ENCODE measurements at regions not wholly inside any gene's neighbourhood (a gene's known extent, or its start where the extent isn't known, plus 50 kb on each side); places are given as distances from the start of the nearest gene placed in this dataset.

GRCh38 chr13:90107661-90108060 lies 1239.8 kb upstream of the MIR17HG start:
- no peak overlapping the region for H2BK15ac ChIP-seq (ENCODE audit: low read depth, low read length)
- no peak overlapping the region for H2AFZ ChIP-seq (replicated peaks; ENCODE audit: low read length, poor library complexity)
- no peak overlapping the region for H3K23ac ChIP-seq (ENCODE audit: low read depth, low read length)
- no peak for DNase-seq
- no peak overlapping the region for H3K18ac ChIP-seq (ENCODE audit: low read depth, low read length)
- H3K27me3 ChIP-seq (ENCODE audit: control insufficient read depth, insufficient read depth, low read length): no peaks in the 10 kb centered on the region
- H2AK9ac ChIP-seq (replicated peaks; ENCODE audit: low read depth, low read length, poor library complexity): no peak overlapping the region
- dilution Hi-C loops (cut with HindIII; ENCODE audit: low sequenced_read_pairs, unreplicated experiment): no loop called here
- no peaks in the 10 kb centered on the region for H3K9me1 ChIP-seq (ENCODE audit: insufficient read depth, low read length)
- H3K14ac ChIP-seq (replicated peaks; ENCODE audit: low read depth, low read length): no peak overlapping the region
- no peak overlapping the region for H4K5ac ChIP-seq (ENCODE audit: low read depth, low read length)
- H4K91ac ChIP-seq (ENCODE audit: insufficient read depth, low read depth, low read length): no peak overlapping the region
- CTCF ChIA-PET: no interaction called here
- TF ChIP-seq MAZ (IDR thresholded peaks at IDR 0.05; ENCODE audit: borderline replicate concordance, low read depth, low read length) (no peak), CEBPB (IDR thresholded peaks at IDR 0.05; ENCODE audit: low read depth, low read length) (no peak), RAD21 (IDR thresholded peaks at IDR 0.05; ENCODE audit: low read length) (no peak), POLR2A (IDR thresholded peaks at IDR 0.05; ENCODE audit: low read depth, low read length) (no peak), MXI1 (IDR thresholded peaks at IDR 0.05; ENCODE audit: borderline replicate concordance, low read depth, low read length) (no peak), BHLHE40 (IDR thresholded peaks at IDR 0.05; ENCODE audit: low read depth, low read length) (no peak), MAFK (IDR thresholded peaks at IDR 0.05; ENCODE audit: low read depth, low read length) (no peak), CTCF (conservative IDR thresholded peaks at IDR 0.05; ENCODE audit: low read depth, low read length) (no peak), FOS (IDR thresholded peaks at IDR 0.05; ENCODE audit: low read depth, low read length) (no peak), RFX5 (IDR thresholded peaks at IDR 0.05; ENCODE audit: low read depth, low read length) (no peak)
- BruUV-seq (replicated peaks): no TSS peak
- no peaks in the 10 kb centered on the region for H3K79me1 ChIP-seq (ENCODE audit: low read depth in 1 of 2, low read length in 2 of 2)
- in situ Hi-C loops (cut with MboI; ENCODE audit: low sequenced_read_pairs): no loop called here
- WGBS, 2 experiments (ENCODE audit: extremely low coverage in 2 of 2, insufficient read length in 1 of 2): no CpG with 5 or more reads among the region's 2 CpGs
- H3K4me3 ChIP-seq (ENCODE audit: insufficient read depth, low read depth, low read length): no peak overlapping the region
- H3K9ac ChIP-seq (ENCODE audit: low read depth, low read length): no peak overlapping the region
- no peaks in the 10 kb centered on the region for H3K36me3 ChIP-seq (ENCODE audit: control insufficient read depth, insufficient read depth, low read length)
- no peak overlapping the region for H2BK5ac ChIP-seq (ENCODE audit: low read depth, low read length, poor library complexity, severe bottlenecking)
- H3K9me3 ChIP-seq (ENCODE audit: control insufficient read depth, insufficient read depth, low read length): peaks cover 9% of the 10 kb centered on the region
- POLR2A ChIA-PET (ENCODE audit: unreplicated experiment): no interaction called here
- no peak overlapping the region for H2AK5ac ChIP-seq (ENCODE audit: low read depth, low read length)
- no peak overlapping the region for H3K4ac ChIP-seq (ENCODE audit: low read depth, low read length)
- H3K27ac ChIP-seq (ENCODE audit: insufficient read depth, low read length): no peak overlapping the region
- no peak for ATAC-seq (ENCODE audit: low read depth)
- no peak overlapping the region for H3K4me2 ChIP-seq (ENCODE audit: low read depth, low read length)
- H3K56ac ChIP-seq (ENCODE audit: extremely low read depth, insufficient read depth, low read length): no peak overlapping the region
- H2BK120ac ChIP-seq (ENCODE audit: low read depth, low read length): no peak overlapping the region
- no peak overlapping the region for H4K8ac ChIP-seq (ENCODE audit: low read depth in 2 of 2, low read length in 2 of 2)
- H4K20me1 ChIP-seq (ENCODE audit: insufficient read depth, low read length): no peaks in the 10 kb centered on the region
- H2BK20ac ChIP-seq (ENCODE audit: low read depth, low read length): no peak overlapping the region
- intact Hi-C loops (cut with micrococcal nuclease): no loop called here
- no peaks in the 10 kb centered on the region for H3K4me1 ChIP-seq (ENCODE audit: control insufficient read depth, insufficient read depth, low read length)

Data from IMR-90 (cell line).